ENCODE measurements at regions not wholly inside any gene's neighbourhood (a gene's known extent, or its start where the extent isn't known, plus 50 kb on each side); places are given as distances from the start of the nearest gene placed in this dataset.

DNA sequence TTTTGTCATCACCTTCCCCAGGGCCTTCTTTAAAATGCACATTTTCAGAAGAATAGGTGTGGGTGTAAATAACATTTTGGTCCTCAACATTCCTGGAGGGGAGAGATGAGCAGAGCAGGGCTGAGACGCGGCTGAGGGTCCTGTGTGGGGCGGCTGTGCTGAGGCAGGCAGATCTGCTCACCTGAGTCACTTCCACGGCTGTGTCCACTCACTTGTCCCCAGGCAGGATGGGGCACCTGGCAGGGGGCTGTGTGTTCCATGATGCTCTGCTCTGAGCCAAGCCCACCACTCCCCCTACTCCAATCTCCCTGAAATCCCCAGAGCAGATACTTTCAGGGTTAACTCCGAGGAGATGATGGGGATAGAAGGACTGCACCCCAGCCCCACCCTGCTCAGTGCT is 93.8 kb downstream of the GLRX3 start:
- DNase-seq, result no peak

GRCh38 chr10:130230611-130231010 is 94.4 kb downstream of the GLRX3 start:
- no peak for DNase-seq

DNA sequence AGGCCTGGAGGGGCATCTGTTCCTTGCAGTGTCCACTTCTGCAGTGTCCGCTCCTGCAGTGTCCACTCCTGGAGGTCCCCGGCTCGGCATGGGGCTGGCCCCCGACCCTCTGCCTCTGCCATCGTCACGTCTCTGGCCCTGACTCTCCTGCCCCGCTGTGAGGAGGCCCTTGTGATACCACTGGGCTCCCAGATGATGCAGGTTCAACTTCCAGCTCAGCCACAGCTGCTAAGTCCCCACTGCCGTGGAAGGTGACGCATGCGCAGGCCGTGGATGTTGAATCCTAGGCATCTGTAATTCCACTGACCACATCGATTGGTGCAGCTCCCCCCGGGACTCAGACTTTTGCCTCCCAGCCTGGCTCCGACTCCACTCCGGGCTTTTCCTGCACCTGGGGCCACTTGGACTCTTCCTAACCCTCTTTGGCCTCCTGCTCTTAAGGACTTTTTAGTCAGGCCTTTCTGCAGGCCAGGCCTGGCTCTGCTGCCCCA is 95.1 kb downstream of the GLRX3 start:
- DNase-seq, result no peak

DNA sequence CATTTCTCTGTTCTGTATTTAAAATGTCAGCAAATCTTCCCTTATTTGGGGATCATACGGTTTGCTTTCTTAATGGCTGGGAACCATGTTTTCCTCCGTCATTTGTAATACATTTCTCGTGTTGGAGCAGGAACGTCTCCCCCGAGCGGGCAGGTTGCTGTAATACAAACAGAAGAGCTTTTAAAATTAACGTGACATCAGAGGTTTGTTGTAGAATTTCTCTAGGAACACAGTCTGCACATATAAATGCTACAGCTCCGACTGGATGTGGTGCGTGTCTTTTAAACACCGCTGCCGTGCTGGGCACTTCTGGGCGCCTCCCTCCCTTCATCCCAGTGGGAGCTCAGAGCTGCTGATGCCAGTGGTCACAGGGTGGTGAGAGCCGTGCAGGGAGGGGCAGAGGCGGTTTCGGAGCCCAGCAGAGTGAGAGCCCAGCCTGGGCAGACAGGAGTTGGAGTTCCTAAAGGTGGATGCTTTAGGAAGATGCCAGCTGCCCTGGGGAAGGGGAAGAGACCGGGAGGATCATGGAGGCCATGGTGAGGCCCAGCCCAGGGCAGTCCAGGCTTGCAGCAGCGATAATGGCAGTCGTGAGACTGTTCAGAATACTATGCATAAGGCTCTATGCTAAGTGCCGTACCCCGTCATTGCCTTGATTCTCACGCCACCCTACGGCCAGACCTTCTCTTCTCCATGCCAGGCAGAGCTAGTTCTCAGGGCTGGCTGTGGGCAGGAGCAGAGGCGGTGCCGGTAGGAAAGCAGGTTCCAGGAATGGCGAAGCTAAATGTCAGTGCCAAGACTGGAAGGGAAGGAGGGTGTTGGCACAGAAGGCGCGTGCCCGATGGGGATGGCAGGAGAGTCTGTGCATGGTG is 96.2 kb downstream of the GLRX3 start:
- no peak for DNase-seq

DNA sequence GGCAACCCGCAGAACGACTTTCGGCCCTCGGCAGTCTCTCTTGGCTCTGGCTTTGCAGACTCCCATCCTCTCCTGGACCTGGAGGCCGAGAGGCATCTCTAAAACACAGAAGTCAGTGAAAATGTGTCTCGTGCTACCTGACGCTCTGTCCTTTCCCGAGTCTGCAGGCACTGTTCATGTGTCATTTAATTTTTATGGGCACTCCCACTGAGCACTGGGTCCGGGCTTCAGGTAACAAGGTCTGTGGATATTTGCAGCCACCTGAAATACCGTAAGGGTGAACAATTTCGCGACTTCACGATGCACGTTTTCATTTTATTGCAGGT is 96.8 kb downstream of the GLRX3 start:
- DNase-seq, result no peak

DNA sequence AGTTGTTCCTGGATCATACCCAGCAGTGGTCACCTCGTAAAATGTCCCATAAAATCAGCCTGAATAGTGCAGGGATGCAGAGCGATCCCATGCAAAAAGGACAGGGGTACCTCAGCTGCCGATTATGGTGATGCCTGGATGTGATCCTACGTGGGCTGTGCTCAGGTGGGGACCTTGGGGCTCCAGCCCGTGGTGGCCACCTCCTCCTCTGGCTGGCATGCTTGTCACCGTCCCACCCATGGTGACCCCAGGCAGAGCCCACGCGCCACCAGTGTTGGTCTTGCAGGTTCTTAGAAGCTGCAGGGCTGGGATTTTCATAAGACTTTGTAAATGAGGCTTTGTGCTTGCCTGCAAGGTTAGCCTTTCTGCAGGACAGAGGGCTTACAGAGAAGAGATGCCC is 97.2 kb downstream of the GLRX3 start:
- DNase-seq, result no peak

DNA sequence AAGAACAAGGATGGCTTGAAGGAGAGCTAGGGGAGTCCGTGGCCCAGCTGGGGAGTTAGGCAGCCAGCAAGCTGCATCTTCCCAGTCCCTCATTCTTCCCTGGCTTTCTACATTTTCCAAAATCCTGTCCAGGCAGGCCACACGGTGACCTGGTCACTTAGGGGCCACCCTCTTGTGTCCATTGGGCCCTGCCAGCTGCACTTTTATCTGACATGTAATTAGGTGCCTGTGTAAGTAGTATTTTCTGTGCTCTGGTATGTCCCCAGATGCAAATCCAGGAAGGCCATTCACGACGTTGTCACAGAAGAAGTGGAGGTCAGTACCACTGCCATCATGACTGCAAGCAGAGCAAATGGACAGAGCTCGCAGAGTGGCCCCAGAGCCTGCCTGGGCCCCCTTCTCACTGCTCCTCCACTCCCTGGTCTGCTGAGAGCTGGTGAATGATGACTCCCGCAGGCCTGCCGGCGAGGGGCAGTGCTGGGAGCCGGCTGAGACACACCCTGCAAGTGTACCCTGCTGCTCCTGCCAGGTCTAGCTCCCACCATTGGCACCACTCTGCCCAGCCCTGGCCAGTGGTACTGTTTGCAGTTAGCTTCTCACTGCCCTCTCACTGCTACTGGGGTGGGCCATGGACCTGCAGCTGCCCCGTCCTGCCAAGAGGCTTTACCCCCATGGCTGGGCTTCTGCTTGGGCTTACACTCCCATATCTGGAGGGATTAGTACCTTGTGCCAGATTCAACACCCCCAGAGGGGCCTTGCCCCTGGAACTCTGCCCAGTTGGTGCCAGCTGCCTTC is 98.2 kb downstream of the GLRX3 start:
- DNase-seq, result no peak

- DNase-seq, result no peak
Measured at GRCh38 chr10:130236711-130237110, 100.5 kb downstream of the GLRX3 start.

DNA sequence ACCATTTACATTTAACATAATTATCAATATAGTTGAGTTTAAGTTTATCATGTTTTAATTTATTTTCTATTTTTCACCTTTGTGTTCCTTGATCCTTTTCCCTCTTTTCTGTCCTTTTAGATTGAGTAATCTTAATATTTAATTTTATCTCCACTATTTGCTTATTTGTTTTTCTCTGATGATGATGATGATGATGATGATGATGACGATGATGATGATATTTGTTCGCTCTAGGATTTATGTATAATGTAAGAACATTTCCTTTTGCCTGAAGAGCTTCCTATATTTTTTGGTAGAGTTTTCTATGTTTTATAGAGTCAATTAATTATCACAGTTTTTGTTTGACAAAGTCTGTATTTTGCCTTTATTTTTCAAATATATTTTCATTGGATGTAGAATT is 104.2 kb downstream of the GLRX3 start:
- no peak for DNase-seq

DNA sequence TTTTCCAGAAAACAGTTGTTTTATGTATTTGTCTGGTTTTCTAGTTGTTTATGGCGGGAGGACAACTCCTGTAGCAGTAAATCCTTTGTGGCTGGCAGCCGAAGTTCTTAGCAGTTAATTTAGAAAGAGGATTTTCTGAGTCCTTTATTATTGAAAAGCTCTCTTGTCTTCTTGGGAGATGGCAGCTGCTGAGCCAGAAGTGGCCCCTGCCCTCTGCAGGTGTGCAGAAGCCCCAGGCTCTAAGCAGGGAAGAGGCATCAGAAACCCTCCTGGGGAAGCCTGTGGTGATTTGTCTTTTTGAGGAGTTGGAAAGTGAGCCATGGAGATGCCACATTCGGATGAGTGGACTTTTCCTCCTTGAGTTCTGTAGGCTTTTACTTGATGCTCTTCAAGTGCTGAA is 106.3 kb downstream of the GLRX3 start:
- no peak for DNase-seq

DNA sequence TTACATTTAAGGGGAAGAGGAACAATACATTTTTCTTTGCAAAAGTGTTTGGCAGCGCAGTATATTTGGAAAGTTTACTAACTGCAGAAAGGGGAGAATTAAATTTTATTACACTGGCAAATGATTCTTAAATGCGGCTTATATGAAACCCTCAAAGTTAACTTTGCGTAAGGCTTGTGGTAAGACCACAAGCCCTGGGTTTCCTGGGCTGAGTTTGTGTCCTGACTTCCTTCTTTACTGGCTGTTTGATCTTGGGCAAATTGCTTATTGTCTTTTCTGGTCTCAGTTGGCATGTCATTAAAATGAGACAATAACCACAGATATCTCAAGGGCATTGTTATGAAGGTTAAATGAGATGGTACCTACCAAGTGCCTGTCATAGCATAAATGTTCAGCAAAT is 106.8 kb downstream of the GLRX3 start:
- no peak for DNase-seq

GRCh38 chr10:130244031-130244927 is 108.1 kb downstream of the GLRX3 start:
- no peak for DNase-seq

- no peak for DNase-seq
Measured at GRCh38 chr10:130244928-130245495, 108.8 kb downstream of the GLRX3 start.

GRCh38 chr10:130246113-130246512 is 109.9 kb downstream of the GLRX3 start:
- no peak for DNase-seq

DNA sequence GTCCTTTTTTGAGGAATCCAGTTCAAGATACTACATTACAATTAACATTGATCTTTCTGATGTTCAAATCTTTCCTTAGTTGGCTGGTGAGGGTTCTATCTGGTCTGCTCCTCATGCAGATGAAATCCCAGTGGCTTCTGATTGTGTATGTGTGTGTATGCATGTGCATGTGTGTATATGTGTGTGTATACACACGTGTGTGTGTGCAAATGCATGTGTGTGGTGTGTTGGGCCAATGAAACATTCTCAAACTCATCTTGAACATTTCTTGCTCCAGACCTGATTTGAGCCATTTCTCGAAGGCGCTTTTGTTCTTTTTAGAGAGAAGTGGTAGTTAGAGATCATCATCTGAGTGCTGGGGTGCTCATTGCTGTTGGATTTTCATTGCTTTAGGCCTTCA is 113.9 kb downstream of the GLRX3 start:
- DNase-seq, result no peak

- no peak for DNase-seq
Measured at GRCh38 chr10:130251766-130252165, 115.6 kb downstream of the GLRX3 start.

GRCh38 chr10:130254243-130254642 is 118.1 kb downstream of the GLRX3 start:
- DNase-seq, result no peak

GRCh38 chr10:130254662-130255061 is 118.5 kb downstream of the GLRX3 start:
- DNase-seq, result no peak

- no peak for DNase-seq
Measured at GRCh38 chr10:130255777-130256176, 119.6 kb downstream of the GLRX3 start.

DNA sequence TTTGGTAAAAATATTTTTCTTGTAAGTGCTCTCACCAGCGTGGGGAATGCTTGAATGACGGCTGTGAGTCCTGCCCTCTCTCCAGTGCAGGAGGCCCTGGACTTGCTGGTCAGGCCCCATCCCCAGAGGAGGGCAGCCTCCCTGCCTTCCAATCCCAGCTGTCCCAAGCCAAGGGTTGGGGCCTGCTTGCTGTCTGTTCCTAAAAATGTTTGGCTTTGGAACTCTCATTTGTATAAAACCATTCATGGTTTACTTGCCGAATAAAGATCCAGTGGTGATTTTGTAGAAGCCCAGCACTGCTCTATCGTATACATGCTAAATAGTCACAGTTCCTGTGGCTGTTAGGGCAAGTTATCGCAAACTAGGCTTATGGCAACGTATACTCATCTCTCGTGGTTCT is 121.7 kb downstream of the GLRX3 start:
- DNase-seq, result no peak

DNA sequence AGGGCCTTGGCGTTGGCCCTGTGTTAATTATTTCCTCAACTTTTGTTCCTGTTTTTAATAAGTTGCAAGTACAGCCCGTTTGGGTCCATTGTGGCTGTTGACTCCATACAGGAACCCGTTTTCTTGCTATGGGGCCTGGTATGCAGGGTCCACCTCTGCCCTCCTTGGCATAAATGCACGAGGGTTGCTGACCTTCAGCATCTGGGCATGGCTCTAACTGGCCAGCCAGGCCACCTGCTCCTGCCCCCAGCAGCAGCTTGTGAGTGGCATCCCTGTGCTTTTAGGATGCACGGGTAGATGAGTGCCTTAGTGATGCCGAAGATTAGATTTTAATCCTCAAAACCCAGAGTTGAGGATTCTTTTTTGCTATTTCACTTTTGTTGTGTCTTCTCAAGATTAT is 123.2 kb downstream of the GLRX3 start:
- no peak for DNase-seq

- no peak for DNase-seq
Measured at GRCh38 chr10:130261306-130261705, 125.1 kb downstream of the GLRX3 start.

GRCh38 chr10:130261766-130262165 is 125.6 kb downstream of the GLRX3 start:
- DNase-seq, result no peak

Measured in retina (tissue), 1 donor.